GM18870 (cell line): ENCODE measurements at regions not wholly inside any gene's neighbourhood (a gene's known extent, or its start where the extent isn't known, plus 50 kb on each side); places are given as distances from the start of the nearest gene placed in this dataset.

ENCODE experiments used
- ATAC-seq: cut with Tn5 transposase; IDR thresholded peaks from one replicate; pipeline ENCODE4 v1.9.1; 2021; ENCODE audit warnings: moderate library complexity; ENCODE audit not compliant: unreplicated experiment

DNA sequence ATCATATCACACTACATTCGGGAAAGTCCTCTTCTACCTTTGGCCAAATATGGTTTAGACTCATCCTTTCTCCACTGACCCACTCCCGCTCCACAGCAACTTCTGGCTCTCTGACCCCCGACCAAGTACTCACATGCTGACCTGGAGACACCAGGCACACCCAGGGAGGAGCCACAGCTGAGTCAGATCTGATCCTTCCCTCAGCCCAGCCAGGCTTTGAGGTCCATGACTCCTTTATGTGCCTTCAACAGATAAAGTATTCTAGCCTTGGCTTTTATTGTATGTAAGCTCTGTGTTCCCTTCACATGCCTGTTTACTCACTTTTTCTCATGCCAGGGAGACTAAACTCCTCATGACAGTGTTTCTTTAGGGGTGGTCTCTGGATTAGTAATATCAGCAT, 166.9 kb upstream of the UMPS start:
- ATAC-seq, result no peak

GRCh38 chr3:124565013-124565412, 165.2 kb upstream of the UMPS start:
- ATAC-seq, result no peak

GRCh38 chr3:124565551-124565950, 164.7 kb upstream of the UMPS start:
- no peak for ATAC-seq

GRCh38 chr3:124566701-124567100, 163.6 kb upstream of the UMPS start:
- ATAC-seq, result no peak

DNA sequence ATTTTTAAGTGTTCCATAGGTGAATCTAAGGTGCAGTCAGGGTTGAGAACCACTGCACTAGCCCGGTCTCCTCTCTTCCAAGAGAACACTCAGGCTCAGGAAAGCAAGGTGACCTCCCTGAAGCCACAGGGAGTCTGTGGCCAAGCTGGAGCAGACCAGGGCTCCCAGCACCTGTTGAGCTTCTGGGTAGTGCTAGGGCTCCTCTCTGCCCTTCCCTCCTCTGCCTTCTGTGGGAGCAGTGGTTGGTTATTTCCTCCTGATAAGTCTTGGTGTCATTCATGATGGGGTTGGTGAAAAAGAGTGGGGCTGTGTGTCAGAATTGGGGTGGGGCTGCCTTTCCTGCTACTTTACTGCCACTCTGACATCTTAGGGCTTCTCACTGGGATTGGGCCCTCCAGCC, 163.1 kb upstream of the UMPS start:
- ATAC-seq, result no peak

- no peak for ATAC-seq
Observed at GRCh38 chr3:124569761-124570160, 160.5 kb upstream of the UMPS start.

DNA sequence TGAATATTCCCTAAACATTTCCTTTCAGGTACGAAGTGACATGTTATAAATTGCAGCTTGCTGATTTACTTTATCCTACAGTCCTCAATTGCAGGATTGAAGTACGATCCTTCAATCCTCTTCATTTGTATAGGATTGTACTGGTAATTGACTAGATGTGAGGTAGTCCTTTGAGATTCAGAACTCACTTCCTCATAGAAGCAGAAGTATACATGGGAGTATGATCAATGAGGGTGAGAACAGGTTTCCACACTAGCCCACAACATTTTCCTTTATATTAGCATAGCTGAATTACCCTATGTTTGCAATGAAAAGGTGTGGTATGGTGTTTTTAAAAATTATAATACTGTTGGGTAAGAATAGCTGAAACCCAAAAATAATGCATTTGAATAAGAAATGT, 160.0 kb upstream of the UMPS start:
- ATAC-seq, result no peak

DNA sequence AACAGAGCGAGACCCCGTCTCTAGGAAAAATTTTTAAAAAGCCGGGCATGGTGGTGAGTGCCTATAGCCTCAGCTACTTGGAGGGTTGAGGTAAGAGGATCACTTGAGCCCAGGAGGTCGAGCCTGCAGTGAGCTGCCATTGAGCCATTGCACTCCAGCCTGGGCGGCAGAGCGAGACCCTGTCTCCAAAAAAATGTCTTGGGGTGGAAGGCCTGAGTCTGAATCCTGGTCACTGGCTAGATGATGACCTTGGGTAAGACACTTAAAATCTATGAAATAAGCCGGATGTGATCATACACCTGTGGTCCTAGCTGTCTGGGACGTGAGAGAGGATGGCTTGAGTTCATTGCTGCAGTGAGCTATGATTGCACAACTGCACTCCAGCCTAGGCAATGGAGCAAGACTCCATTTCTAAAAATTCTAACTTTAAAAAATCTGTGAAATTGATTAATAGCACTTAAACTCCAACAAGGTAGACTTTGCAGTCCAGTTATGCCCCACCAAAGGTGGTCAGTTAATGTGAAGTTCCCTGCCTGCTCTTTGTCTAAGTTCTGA, 157.3 kb upstream of the UMPS start:
- no peak for ATAC-seq

DNA sequence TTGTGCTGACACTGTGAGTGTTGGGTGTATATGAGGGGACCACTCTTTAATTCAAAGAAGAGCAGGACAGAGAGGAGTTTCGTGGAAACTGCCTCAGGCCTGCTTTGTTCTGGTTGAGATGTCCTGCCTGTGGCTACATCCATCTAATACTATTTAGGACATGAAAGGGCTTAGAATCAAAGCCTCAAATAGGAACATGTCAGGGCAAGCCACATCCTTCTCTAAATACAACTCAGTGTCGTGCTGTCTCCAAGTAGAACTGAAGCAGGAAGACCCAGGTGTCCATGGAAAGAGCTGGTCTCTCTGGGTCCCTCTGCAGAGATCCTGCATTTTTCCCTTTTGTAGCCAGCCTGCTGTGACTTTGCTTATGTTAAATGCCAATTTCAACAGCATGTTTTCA, 156.2 kb upstream of the UMPS start:
- ATAC-seq, result no peak

DNA sequence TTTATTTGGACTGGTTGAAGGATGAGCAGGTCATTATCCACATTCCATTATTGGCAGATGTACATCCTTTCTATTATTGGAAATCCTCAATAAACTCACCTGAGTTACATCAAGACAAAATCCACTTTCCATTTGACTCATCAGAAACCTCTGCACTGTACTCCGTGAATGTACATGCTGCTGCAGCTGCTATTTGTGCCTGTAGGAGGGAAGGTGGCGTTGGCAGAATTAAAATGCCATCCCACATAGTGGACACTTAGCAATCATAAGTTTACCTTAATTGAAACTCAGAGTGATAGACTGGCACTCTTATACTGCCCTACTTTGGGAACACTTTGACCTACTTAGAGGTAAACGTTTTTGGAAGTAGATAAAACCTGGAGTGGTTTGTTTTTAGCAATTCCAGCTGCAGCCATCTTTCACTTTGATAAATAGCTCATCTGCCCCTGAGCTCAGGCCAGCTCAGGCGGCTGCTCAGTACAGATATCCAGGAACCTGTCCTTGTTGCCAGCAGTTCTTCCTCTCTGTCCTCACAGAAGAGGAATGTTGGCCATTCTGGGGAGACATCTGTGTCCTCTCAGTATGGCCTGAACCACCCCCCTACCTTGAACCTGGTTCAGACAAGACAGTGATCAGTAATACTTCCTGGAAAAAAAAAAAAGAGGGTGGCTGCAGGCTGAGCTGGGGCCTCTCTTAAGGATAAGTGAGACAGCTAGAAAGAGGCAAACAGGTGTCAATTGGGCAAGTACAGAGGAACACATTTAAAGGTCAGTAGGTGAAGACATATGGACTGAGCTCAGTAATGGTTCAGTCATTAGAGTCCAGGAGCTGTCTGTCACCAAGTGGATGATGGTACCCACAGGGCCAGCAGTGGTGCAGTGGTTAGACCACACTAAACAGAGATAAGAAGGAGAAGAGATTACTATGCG, 153.4 kb upstream of the UMPS start:
- ATAC-seq, result no peak

DNA sequence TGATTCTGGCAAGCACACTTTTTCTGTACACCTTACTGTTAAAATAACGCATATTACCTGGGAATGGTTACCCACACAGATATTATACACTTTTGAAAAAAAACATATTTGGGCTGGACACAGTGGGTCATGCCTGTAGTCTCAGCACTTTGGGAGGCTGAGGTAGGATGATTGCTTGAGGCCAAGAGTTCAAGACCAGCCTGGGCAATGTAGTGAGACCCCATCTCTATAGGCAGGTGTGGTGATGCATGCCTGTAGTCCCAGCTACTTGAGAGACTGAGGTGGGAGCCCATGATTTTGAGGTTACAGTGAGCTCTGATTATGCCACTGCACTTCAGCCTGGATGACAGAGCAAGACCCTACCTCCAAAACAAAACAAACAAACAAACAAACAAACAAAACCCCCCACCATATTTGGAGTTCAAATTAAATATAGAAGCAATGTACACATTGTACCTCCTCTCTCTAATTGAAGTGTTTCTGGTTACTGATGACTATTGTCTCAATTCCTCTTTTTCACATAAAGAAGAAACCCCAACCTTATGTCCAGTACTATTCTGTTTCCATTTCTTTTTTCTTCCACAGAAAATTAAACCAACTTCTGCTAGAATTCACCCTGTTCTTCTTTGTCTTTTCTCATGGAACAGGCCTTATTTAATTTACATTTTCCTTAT, 152.6 kb upstream of the UMPS start:
- ATAC-seq, result no peak

- ATAC-seq, result no peak
Observed at GRCh38 chr3:124579641-124580040, 150.6 kb upstream of the UMPS start.

DNA sequence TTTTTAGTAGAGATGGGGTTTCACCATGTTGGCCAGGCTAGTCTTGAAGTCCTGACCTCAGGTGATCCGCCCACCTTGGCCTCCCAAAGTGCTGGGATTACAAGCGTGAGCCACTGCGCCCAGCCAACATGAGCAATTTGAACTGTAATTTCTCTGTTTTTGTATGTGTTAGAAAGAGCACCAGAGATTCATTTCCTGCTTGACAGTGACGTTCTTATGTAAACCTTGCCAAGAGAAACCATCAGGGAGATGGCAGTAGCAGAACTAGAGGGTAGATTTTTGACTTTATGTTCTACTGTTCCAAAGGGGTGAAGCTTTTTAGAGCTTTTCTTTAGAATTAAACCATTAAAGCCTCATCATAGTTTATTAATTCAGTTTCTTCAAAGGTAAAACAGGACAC, 148.1 kb upstream of the UMPS start:
- no peak for ATAC-seq

- ATAC-seq, result no peak
Observed at GRCh38 chr3:124582621-124583395, 147.4 kb upstream of the UMPS start.

GRCh38 chr3:124584245-124584551, 146.1 kb upstream of the UMPS start:
- no peak for ATAC-seq

DNA sequence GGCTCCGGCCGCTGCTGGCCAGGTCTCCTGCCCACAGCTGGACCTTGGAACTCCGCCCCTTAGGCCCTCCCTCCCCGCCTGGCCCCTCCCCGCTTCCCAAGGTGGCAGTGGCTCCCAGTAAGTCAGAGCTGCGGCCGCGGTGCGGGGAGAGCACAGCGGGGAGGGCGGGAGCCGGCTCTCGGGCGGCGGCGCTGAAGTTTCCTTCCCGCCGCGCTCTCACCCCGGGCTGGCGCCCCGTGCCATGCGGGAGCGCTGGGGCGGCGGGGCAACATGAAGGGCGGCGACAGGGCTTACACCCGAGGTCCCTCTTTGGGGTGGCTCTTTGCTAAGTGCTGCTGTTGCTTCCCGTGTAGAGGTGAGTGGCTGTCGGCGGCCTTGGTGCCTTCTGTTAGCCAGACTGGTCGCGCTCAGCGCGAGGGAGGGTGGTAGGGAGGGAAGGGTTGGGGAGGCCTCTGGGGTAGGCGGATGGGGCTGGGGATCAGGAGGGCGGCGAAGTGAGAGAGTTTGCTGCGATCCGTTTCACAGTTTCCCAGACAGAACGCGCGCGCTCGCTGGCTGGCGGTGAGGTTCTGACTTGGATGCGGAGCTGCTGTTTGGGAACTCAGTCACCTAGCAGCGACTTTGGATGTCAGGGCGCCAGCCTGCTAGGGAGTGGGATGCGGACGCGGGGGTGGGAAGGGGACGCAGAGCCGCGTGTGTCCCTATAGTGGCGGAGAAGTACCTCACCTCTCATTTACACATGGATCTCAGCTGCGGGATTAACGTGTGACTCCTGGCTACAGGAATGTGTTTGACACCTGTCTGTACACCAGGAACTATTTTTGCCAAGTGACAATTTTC, 145.5 kb upstream of the UMPS start:
- no peak for ATAC-seq

GRCh38 chr3:124586126-124587052, 143.9 kb upstream of the UMPS start:
- ATAC-seq, result no peak

GRCh38 chr3:124587053-124587408, 143.2 kb upstream of the UMPS start:
- ATAC-seq, result no peak

DNA sequence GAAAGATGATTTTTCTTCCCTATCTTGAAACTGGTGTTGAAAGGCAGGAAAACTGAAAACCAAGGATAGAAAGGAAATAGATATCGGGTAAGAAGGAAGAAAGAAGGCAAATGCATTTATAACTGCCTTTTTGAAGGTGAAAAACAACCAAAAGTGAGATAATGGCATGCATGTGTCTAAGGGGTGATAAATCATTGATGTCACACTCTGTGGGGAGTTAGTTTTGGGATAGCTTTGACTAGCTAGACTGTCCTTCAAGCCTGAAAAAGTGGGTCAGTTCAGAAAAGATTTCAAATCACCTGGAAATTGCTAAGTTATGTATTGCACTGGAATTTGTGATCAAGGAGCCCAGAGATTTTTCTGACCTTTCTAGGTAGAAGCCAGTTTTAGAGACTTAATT, 142.2 kb upstream of the UMPS start:
- ATAC-seq, result no peak

DNA sequence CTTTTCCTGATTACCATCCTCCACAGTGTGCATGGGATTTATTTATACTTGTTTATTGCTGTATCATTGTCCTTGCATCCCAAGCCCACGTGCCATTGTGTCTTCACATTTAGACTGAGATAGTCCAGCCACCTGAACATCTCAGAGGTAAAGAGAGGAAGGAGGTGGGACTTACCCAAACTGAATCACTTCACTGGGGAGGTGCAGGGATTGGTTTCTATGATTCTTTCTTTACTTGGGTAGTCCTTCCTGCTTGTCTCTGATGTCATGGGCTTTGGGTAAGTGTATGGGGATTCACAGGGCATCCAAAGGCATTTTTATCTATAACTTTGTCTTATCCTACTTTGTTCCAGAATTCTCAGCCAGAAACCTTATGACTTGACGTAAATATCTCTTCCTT, 141.5 kb upstream of the UMPS start:
- ATAC-seq, result no peak
